AG04449 (cell line): ENCODE measurements at regions not wholly inside any gene's neighbourhood (a gene's known extent, or its start where the extent isn't known, plus 50 kb on each side); places are given as distances from the start of the nearest gene placed in this dataset.

ENCODE experiments used
- CTCF ChIA-PET: fragments of 350-600 bp; formaldehyde crosslinking; extraction: SDS; loops from one replicate; lab custom pipeline; 2021; ENCODE audit warnings: antibody characterized with exemption; lab: Yijun Ruan, JAX
- POLR2A ChIA-PET: fragments of 400-600, 350-600 bp; formaldehyde crosslinking; extraction: SDS; loops from one replicate; lab custom pipeline; 2020; ENCODE audit warnings: antibody characterized with exemption, inconsistent platforms; lab: Yijun Ruan, JAX
- DNase-seq: peaks from one replicate; pipeline ENCODE4 v3.0.0-alpha.2; 2010; ENCODE audit warnings: low read depth, low spot score
- H3K4me3 ChIP-seq: 2 replicates; pipeline ENCODE4 v1.5.1; 2011; ENCODE audit warnings: low read depth, mild to moderate bottlenecking, control low read depth, low read length
- CTCF ChIP-seq: IDR thresholded peaks from one replicate; pipeline ENCODE4 v1.5.1; 2011; ENCODE audit warnings: mild to moderate bottlenecking, moderate library complexity, low read length, control low read depth, inconsistent platforms; ENCODE audit not compliant: insufficient read depth; ENCODE audit errors: missing control alignments

- no peak for DNase-seq
- ChIA-PET POLR2A (no interaction called here), CTCF (no interaction called here)
- no peak overlapping the region for H3K4me3 ChIP-seq
- no peak for TF ChIP-seq CTCF
Measured at GRCh38 chr12:89983622-89984021, 275.0 kb upstream of the ATP2B1 start.

- no peak overlapping the region for H3K4me3 ChIP-seq
- POLR2A ChIA-PET, result no interaction called here
- DNase-seq, result no peak
- TF ChIP-seq CTCF, result no peak
- CTCF ChIA-PET, result interaction anchor here (0.9 to 1.5 kb wide), 2 partner anchors 10 to 34 kb away, joined by 3 to 5 read pairs; no protein-coding TSS in a partner anchor
Measured at GRCh38 chr12:89980236-89980635, 271.6 kb upstream of the ATP2B1 start.

GRCh38 chr12:89977405-89978085 is 268.9 kb upstream of the ATP2B1 start:
- CTCF ChIA-PET, result interaction anchor here (1.0 to 1.4 kb wide), 3 partner anchors 8 to 126 kb away, joined by 3 read pairs; no protein-coding TSS in a partner anchor
- H3K4me3 ChIP-seq, result no peak overlapping the region
- POLR2A ChIA-PET, result interaction anchor here (1.2 kb wide), 1 partner anchor 268 kb away, joined by 8 read pairs; the partner anchor contains the start of gene ATP2B1
- no peak for TF ChIP-seq CTCF
- no peak for DNase-seq

GRCh38 chr12:89976866-89977265 is 268.2 kb upstream of the ATP2B1 start:
- no peak for TF ChIP-seq CTCF
- CTCF ChIA-PET, result interaction anchor here (1.0 kb wide), 1 partner anchor 9 kb away, joined by 3 read pairs; no protein-coding TSS in a partner anchor
- H3K4me3 ChIP-seq, result no peak overlapping the region
- POLR2A ChIA-PET, result interaction anchor here (1.2 kb wide), 1 partner anchor 268 kb away, joined by 8 read pairs; the partner anchor contains the start of gene ATP2B1
- no peak for DNase-seq

- POLR2A ChIA-PET, result no interaction called here
Measured at GRCh38 chr12:89975574-89975973, 266.9 kb upstream of the ATP2B1 start.

More at GRCh38 chr12:89975574-89975973, 266.9 kb upstream of the ATP2B1 start:
- no peak for TF ChIP-seq CTCF
- H3K4me3 ChIP-seq, result no peak overlapping the region
- no peak for DNase-seq
- CTCF ChIA-PET, result no interaction called here
